H1 (cell line): ENCODE measurements at regions not wholly inside any gene's neighbourhood (a gene's known extent, or its start where the extent isn't known, plus 50 kb on each side); places are given as distances from the start of the nearest gene placed in this dataset.
A peak's percentile ranks its signal among the peaks of the same experiment; 100 is the strongest.

ENCODE experiments used
- CTCF ChIA-PET: fragments of 300-600 bp; sonication (Branson Sonifier 250); formaldehyde crosslinking; loops from one replicate; lab custom pipeline; 2021; ENCODE audit not compliant: partially characterized antibody; lab: Charles Lee
- POLR2A ChIA-PET: fragments of 300-600 bp; sonication (Branson Sonifier 250); formaldehyde crosslinking; loops from one replicate; lab custom pipeline; 2021; ENCODE audit warnings: inconsistent platforms; ENCODE audit not compliant: partially characterized antibody; lab: Charles Lee
- DNase-seq, 2 experiments: peaks; one replicate each; pipeline versions ENCODE4 v3.0.0 to v3.0.0-alpha.2; 2010 to 2022; ENCODE audit warnings: low spot score in 2 of 2, low read depth in 1 of 2, mixed read lengths in 1 of 2
- FAIRE-seq: peaks from 2 replicates; lab custom pipeline; 2011; peaks lifted over from hg19 to GRCh38; lab: Jason Lieb, UNC
- H2AFZ ChIP-seq: 2 replicates; pipeline ENCODE4 v1.8.1; 2012; ENCODE audit warnings: low read length, inconsistent platforms
- H2AK5ac ChIP-seq: 2 replicates; pipeline ENCODE4 v1.6.1; 2013; ENCODE audit warnings: low read depth, low read length
- H2BK120ac ChIP-seq: replicated peaks from 2 replicates; pipeline ENCODE3; 2013; ENCODE audit warnings: low read depth, low read length, inconsistent platforms
- H2BK12ac ChIP-seq: 2 replicates; pipeline ENCODE4 v1.6.1; 2013; ENCODE audit warnings: low read depth, low read length
- H2BK15ac ChIP-seq: 2 replicates; pipeline ENCODE4 v1.6.1; 2013; ENCODE audit warnings: low read length
- H2BK20ac ChIP-seq: 2 replicates; pipeline ENCODE4 v1.6.1; 2013; ENCODE audit warnings: low read length
- H2BK5ac ChIP-seq: 2 replicates; pipeline ENCODE4 v1.6.1; 2013; ENCODE audit warnings: low read depth, low read length
- H3K14ac ChIP-seq: 2 replicates; pipeline ENCODE4 v1.6.1; 2013; ENCODE audit warnings: inconsistent platforms; ENCODE audit not compliant: insufficient read length
- H3K18ac ChIP-seq: 2 replicates; pipeline ENCODE4 v1.6.1; 2013; ENCODE audit warnings: low read length; ENCODE audit errors: extremely low read depth
- H3K23ac ChIP-seq: 2 replicates; pipeline ENCODE4 v1.6.1; 2013; ENCODE audit warnings: inconsistent platforms; ENCODE audit not compliant: insufficient read length
- H3K23me2 ChIP-seq: 2 replicates; pipeline ENCODE4 v1.6.1; 2013; ENCODE audit warnings: low read depth, low read length
- H3K27ac ChIP-seq: 2 replicates; pipeline ENCODE4 v1.6.1; 2011; ENCODE audit warnings: low read depth, low read length, inconsistent platforms
- H3K27me3 ChIP-seq, 4 experiments: replicated peaks in 1 of 4; 1 replicate in 1 of 4; 2 replicates in 3 of 4; pipeline versions ENCODE4 v1.6.1 to v1.8.1; 2011 to 2013; ENCODE audit warnings: low read length in 3 of 4, mild to moderate bottlenecking in 3 of 4, inconsistent platforms in 2 of 4, mixed read lengths in 2 of 4, moderate library complexity in 1 of 4; ENCODE audit not compliant: control insufficient read depth in 3 of 4, insufficient read depth in 3 of 4; ENCODE audit errors: extremely low read depth in 1 of 4
- H3K36me3 ChIP-seq, 4 experiments: 2 replicates each; pipeline versions ENCODE4 v1.6.1 to v1.8.1; 2011 to 2013; ENCODE audit warnings: mild to moderate bottlenecking in 4 of 4, low read length in 3 of 4, moderate library complexity in 2 of 4, control low read depth in 1 of 4, inconsistent platforms in 1 of 4; ENCODE audit not compliant: insufficient read depth in 4 of 4, control insufficient read depth in 2 of 4
- H3K4ac ChIP-seq: replicated peaks from 2 replicates; pipeline ENCODE3; 2013; ENCODE audit warnings: low read length, low read depth, mixed read lengths, inconsistent platforms; ENCODE audit not compliant: insufficient read length
- H3K4me1 ChIP-seq, 4 experiments: replicated peaks in 1 of 4; 1 replicate in 1 of 4; 2 replicates in 3 of 4; pipeline versions ENCODE4 v1.6.1 to v1.8.1; 2011 to 2013; ENCODE audit warnings: low read length in 3 of 4, inconsistent platforms in 2 of 4, mixed read lengths in 1 of 4; ENCODE audit not compliant: insufficient read depth in 4 of 4, control insufficient read depth in 3 of 4
- H3K4me2 ChIP-seq, 2 experiments: 2 replicates each; pipeline versions ENCODE4 v1.6.1 to v1.8.1; 2011 to 2013; ENCODE audit warnings: low read depth in 2 of 2, low read length in 2 of 2, control low read depth in 1 of 2, inconsistent platforms in 1 of 2, mild to moderate bottlenecking in 1 of 2; ENCODE audit not compliant: insufficient read depth in 1 of 2
- H3K4me3 ChIP-seq, 4 experiments: fragments of 200-600, 300-600 bp in 1 of 4; sonication (generic), shearing (Covaris generic), sonication (Bioruptor Twin) in 1 of 4; 2 replicates each; pipeline versions ENCODE4 v1.5.1 to v1.8.1; 2011 to 2016; ENCODE audit warnings: low read length in 4 of 4, low read depth in 3 of 4, control low read depth in 2 of 4, inconsistent platforms in 2 of 4, mild to moderate bottlenecking in 2 of 4, mixed read lengths in 1 of 4, moderate library complexity in 1 of 4; ENCODE audit not compliant: insufficient read depth in 2 of 4; ENCODE audit errors: extremely low read depth in 1 of 4
- H3K56ac ChIP-seq: replicated peaks from 2 replicates; pipeline ENCODE3; 2013; ENCODE audit warnings: low read depth, mild to moderate bottlenecking, mixed read lengths, low read length, inconsistent platforms; ENCODE audit not compliant: insufficient read length
- H3K79me1 ChIP-seq: 2 replicates; pipeline ENCODE4 v1.6.1; 2013; ENCODE audit warnings: low read depth, low read length, control low read depth
- H3K79me2 ChIP-seq, 2 experiments: 2 replicates each; pipeline versions ENCODE4 v1.6.1 to v1.8.1; 2012 to 2013; ENCODE audit warnings: low read length in 2 of 2, mild to moderate bottlenecking in 2 of 2, inconsistent platforms in 1 of 2; ENCODE audit not compliant: insufficient read depth in 2 of 2, control insufficient read depth in 1 of 2
- H3K9ac ChIP-seq, 4 experiments: replicated peaks in 1 of 4; 1 replicate in 1 of 4; 2 replicates in 3 of 4; pipeline versions ENCODE4 v1.6.1 to v1.8.1; 2011 to 2013; ENCODE audit warnings: low read depth in 3 of 4, low read length in 3 of 4, control low read depth in 2 of 4, mild to moderate bottlenecking in 2 of 4, moderate library complexity in 2 of 4, inconsistent platforms in 1 of 4; ENCODE audit errors: extremely low read depth in 1 of 4
- H3K9me3 ChIP-seq, 2 experiments: 2 replicates each; pipeline versions ENCODE4 v1.6.1 to v1.8.1; 2012 to 2013; ENCODE audit warnings: mild to moderate bottlenecking in 2 of 2, moderate library complexity in 2 of 2, control low read depth in 1 of 2, inconsistent platforms in 1 of 2, low read depth in 1 of 2, low read length in 1 of 2, mixed read lengths in 1 of 2; ENCODE audit not compliant: insufficient read depth in 2 of 2
- H4K20me1 ChIP-seq, 2 experiments: replicated peaks in 1 of 2; 2 replicates each; pipeline versions ENCODE3 to v1.8.1; 2011 to 2013; ENCODE audit warnings: inconsistent platforms in 2 of 2, low read length in 2 of 2, mild to moderate bottlenecking in 1 of 2; ENCODE audit not compliant: insufficient read depth in 2 of 2, control insufficient read depth in 1 of 2
- H4K5ac ChIP-seq: 2 replicates; pipeline ENCODE4 v1.6.1; 2013; ENCODE audit warnings: low read length, low read depth, mixed read lengths, inconsistent platforms; ENCODE audit not compliant: insufficient read length
- H4K8ac ChIP-seq: 2 replicates; pipeline ENCODE4 v1.8.0; 2013; ENCODE audit warnings: mild to moderate bottlenecking, moderate library complexity, low read length, inconsistent platforms; ENCODE audit not compliant: insufficient read depth; ENCODE audit errors: extremely low read depth
- H4K91ac ChIP-seq: replicated peaks from 2 replicates; pipeline ENCODE3; 2013; ENCODE audit warnings: low read length, mixed read lengths, inconsistent platforms; ENCODE audit not compliant: insufficient read length
- BRCA1 ChIP-seq: IDR thresholded peaks from 2 replicates; pipeline ENCODE4 v1.6.1; 2012; ENCODE audit warnings: low read depth, low read length, improper control_type of control experiment
- CBX8 ChIP-seq: fragments of 300-800, 300-1000 bp; sonication (generic); IDR thresholded peaks from 2 replicates; pipeline ENCODE4 v1.7.1; 2016; ENCODE audit warnings: low read depth, low read length, borderline replicate concordance
- NANOG ChIP-seq: IDR thresholded peaks from 2 replicates; pipeline ENCODE4 v1.6.1; 2011; ENCODE audit warnings: low read length, low read depth, mild to moderate bottlenecking, inconsistent platforms; ENCODE audit not compliant: insufficient read depth, poor library complexity, severe bottlenecking
- RAD21 ChIP-seq, 2 experiments: IDR thresholded peaks in 1 of 2; conservative IDR thresholded peaks in 1 of 2; 2 replicates each; pipeline ENCODE4 v1.6.1; 2011; ENCODE audit warnings: low read depth in 2 of 2, low read length in 2 of 2, improper control_type of control experiment in 1 of 2, inconsistent platforms in 1 of 2, mild to moderate bottlenecking in 1 of 2, moderate library complexity in 1 of 2
- SIN3A ChIP-seq, 2 experiments: IDR thresholded peaks in 1 of 2; conservative IDR thresholded peaks in 1 of 2; 2 replicates each; pipeline ENCODE4 v1.6.1; 2011 to 2012; ENCODE audit warnings: low read length in 2 of 2, improper control_type of control experiment in 1 of 2, low read depth in 1 of 2, mild to moderate bottlenecking in 1 of 2
- WGBS, 2 experiments: shearing (Covaris generic) in 1 of 2; methylation state at CpG; one replicate each; pipeline versions ENCODE4 v1.1.6 to v1.1.7; 2013 to 2015; ENCODE audit warnings: low lambda C conversion rate in 2 of 2, mixed read lengths in 2 of 2, inconsistent platforms in 1 of 2, low coverage in 1 of 2, missing lambda C conversion rate in 1 of 2; ENCODE audit not compliant: insufficient replicate concordance in 2 of 2, insufficient coverage in 1 of 2, insufficient read length in 1 of 2; ENCODE audit errors: extremely low coverage in 1 of 2, missing lambda C conversion rate in 1 of 2; 5-methylcytosine and 5-hydroxymethylcytosine counted together
- TF ChIP-seq, protein P1 (sequence below), 3 experiments: IDR thresholded peaks; 1 replicate in 2 of 3; 2 replicates in 1 of 3; pipeline versions ENCODE4 v1.5.1 to v1.6.1; 2011; ENCODE audit warnings: low read length in 3 of 3, mild to moderate bottlenecking in 3 of 3, inconsistent platforms in 2 of 3, low read depth in 1 of 3, moderate library complexity in 1 of 3; ENCODE audit not compliant: insufficient read depth in 1 of 3; ENCODE audit errors: control extremely low read depth in 1 of 3

- TF ChIP-seq NANOG, result no peak
- no peak for TF ChIP-seq BRCA1
- no peak for TF ChIP-seq SIN3A (conservative IDR thresholded peaks at IDR 0.05 in 1 of 2, IDR thresholded peaks at IDR 0.05 in 1 of 2; ENCODE audit: low read depth in 1 of 2, low read length in 2 of 2)
- TF ChIP-seq, protein P1, sequence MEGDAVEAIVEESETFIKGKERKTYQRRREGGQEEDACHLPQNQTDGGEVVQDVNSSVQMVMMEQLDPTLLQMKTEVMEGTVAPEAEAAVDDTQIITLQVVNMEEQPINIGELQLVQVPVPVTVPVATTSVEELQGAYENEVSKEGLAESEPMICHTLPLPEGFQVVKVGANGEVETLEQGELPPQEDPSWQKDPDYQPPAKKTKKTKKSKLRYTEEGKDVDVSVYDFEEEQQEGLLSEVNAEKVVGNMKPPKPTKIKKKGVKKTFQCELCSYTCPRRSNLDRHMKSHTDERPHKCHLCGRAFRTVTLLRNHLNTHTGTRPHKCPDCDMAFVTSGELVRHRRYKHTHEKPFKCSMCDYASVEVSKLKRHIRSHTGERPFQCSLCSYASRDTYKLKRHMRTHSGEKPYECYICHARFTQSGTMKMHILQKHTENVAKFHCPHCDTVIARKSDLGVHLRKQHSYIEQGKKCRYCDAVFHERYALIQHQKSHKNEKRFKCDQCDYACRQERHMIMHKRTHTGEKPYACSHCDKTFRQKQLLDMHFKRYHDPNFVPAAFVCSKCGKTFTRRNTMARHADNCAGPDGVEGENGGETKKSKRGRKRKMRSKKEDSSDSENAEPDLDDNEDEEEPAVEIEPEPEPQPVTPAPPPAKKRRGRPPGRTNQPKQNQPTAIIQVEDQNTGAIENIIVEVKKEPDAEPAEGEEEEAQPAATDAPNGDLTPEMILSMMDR (IDR thresholded peaks at IDR 0.05; ENCODE audit: control extremely low read depth in 1 of 3, insufficient read depth in 1 of 3, low read depth in 1 of 3, low read length in 3 of 3), result peak; percentile 35 to 75 (median 62)
- no peak for TF ChIP-seq CBX8
- peak; percentile 44 to 55 for TF ChIP-seq RAD21 (IDR thresholded peaks at IDR 0.05 in 1 of 2, conservative IDR thresholded peaks at IDR 0.05 in 1 of 2; ENCODE audit: low read depth in 2 of 2, low read length in 2 of 2)
- H3K79me1 ChIP-seq, result peaks cover 3% of the 10 kb centered on the region; the same call in 1 of the 2 replicates
- no peak overlapping the region for H2BK20ac ChIP-seq
- peaks cover 0 to 27% of the 10 kb centered on the region in 2 experiments; a peak in 2 of 4 replicates for H3K79me2 ChIP-seq
- no peak overlapping the region for H4K91ac ChIP-seq
- H3K27me3 ChIP-seq, result no peaks in the 10 kb centered on the region
- no peak overlapping the region for H2BK15ac ChIP-seq
- 76% methylated on average over 5 of the region's 5 CpGs; no CpG with 5 or more reads in 1 of the 2 experiments for WGBS, 2 experiments
- no peak for FAIRE-seq
- POLR2A ChIA-PET, result no interaction called here
- H3K9ac ChIP-seq, result no peak overlapping the region
- H2AFZ ChIP-seq, result no peak overlapping the region
- H3K23ac ChIP-seq, result no peak overlapping the region
- H2AK5ac ChIP-seq, result no peak overlapping the region
- H4K20me1 ChIP-seq, result peaks cover 2 to 6% of the 10 kb centered on the region in 2 experiments
- H3K36me3 ChIP-seq, result peaks cover 0 to 13% (median 2%) of the 10 kb centered on the region in 4 experiments; a peak in 3 of 8 replicates
- DNase-seq, result peak in 1 of 2 experiments; percentile 51
- H3K9me3 ChIP-seq, result peaks cover 9 to 13% of the 10 kb centered on the region in 2 experiments
- H3K18ac ChIP-seq, result no peak overlapping the region
- H3K56ac ChIP-seq, result no peak overlapping the region
- no peak overlapping the region for H3K4ac ChIP-seq
- H3K23me2 ChIP-seq, result no peaks in the 10 kb centered on the region
- no peak overlapping the region for H2BK120ac ChIP-seq
- CTCF ChIA-PET, result interaction anchor here (0.6 to 1.5 kb wide), 6 partner anchors 11 to 233 kb away, joined by 3 to 6 read pairs (median 3); no protein-coding TSS in a partner anchor
- H2BK5ac ChIP-seq, result no peak overlapping the region
- no peak overlapping the region for H2BK12ac ChIP-seq
- H4K5ac ChIP-seq, result no peak overlapping the region
- no peak overlapping the region for H4K8ac ChIP-seq
- H3K27ac ChIP-seq, result no peak overlapping the region
- no peak overlapping the region for H3K4me2 ChIP-seq
- H3K14ac ChIP-seq, result no peak overlapping the region
- no peaks in the 10 kb centered on the region; a peak in 1 of 7 replicates for H3K4me1 ChIP-seq
- no peak overlapping the region for H3K4me3 ChIP-seq
Observed at GRCh38 chr6:76633259-76633658, 560.8 kb upstream of the IMPG1 start.
